ENCODE measurements at regions not wholly inside any gene's neighbourhood (a gene's known extent, or its start where the extent isn't known, plus 50 kb on each side); places are given as distances from the start of the nearest gene placed in this dataset.

DNA sequence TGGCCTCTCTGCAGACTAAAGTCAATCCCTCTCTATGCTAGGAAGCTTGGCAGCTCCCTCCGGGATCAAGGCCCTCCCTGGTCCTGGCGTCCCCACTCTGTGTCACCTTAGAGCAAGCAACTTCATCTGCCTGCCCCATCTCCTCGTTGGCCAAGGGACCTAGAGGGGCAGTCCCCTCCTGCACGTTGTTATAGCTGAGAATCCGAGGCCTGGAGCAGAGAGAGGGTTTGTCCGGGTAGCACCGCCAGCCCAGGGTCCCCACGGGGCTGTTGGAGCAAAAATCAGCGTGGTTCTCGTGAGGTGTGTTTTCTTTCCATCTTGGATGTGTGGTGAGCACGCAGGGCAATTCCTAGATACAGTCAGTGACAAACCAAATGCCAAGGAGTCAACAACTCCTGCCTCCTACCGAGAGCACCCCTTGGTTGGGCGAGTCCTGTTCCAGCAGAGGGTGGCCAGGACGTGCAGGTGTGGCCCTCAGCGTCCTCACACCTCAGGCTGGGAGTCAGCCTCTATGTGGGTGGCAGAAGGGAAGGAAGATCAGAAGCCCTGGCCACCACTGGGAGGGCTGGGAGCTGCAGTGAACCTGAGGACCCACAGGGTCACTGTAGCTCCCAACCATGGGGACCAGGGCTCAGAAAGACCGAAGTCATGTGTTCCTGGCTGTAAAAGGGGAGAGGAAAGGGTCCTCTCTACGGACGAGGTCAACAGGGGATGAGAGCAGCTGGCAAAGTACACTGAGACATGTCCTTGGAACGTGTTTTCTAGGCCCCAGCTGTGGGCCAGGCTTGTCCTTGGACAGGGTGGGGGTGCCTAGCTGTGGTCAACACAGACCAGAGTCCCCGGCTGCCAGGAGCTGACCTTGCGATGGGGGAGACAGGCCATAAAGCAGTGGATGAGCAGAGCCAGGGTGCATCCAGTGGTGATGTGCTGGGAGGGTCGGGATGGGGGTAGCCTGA is 85.6 kb upstream of the CIBAR2 start (continued):
- TF ChIP-seq, protein P1, sequence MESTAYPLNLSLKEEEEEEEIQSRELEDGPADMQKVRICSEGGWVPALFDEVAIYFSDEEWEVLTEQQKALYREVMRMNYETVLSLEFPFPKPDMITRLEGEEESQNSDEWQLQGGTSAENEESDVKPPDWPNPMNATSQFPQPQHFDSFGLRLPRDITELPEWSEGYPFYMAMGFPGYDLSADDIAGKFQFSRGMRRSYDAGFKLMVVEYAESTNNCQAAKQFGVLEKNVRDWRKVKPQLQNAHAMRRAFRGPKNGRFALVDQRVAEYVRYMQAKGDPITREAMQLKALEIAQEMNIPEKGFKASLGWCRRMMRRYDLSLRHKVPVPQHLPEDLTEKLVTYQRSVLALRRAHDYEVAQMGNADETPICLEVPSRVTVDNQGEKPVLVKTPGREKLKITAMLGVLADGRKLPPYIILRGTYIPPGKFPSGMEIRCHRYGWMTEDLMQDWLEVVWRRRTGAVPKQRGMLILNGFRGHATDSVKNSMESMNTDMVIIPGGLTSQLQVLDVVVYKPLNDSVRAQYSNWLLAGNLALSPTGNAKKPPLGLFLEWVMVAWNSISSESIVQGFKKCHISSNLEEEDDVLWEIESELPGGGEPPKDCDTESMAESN (CRISPR knock-in tag; conservative IDR thresholded peaks at IDR 0.05), result peak; percentile 70
- peak; percentile 91 for TF ChIP-seq ZNF709 (CRISPR knock-in tag; IDR thresholded peaks at IDR 0.05)
- TF ChIP-seq ZNF136 (CRISPR knock-in tag; IDR thresholded peaks at IDR 0.05; ENCODE audit: low read depth), result 0 out of 2 replicates have a peak, but pooled peaks have one; percentile 19
- TF ChIP-seq, protein P2, sequence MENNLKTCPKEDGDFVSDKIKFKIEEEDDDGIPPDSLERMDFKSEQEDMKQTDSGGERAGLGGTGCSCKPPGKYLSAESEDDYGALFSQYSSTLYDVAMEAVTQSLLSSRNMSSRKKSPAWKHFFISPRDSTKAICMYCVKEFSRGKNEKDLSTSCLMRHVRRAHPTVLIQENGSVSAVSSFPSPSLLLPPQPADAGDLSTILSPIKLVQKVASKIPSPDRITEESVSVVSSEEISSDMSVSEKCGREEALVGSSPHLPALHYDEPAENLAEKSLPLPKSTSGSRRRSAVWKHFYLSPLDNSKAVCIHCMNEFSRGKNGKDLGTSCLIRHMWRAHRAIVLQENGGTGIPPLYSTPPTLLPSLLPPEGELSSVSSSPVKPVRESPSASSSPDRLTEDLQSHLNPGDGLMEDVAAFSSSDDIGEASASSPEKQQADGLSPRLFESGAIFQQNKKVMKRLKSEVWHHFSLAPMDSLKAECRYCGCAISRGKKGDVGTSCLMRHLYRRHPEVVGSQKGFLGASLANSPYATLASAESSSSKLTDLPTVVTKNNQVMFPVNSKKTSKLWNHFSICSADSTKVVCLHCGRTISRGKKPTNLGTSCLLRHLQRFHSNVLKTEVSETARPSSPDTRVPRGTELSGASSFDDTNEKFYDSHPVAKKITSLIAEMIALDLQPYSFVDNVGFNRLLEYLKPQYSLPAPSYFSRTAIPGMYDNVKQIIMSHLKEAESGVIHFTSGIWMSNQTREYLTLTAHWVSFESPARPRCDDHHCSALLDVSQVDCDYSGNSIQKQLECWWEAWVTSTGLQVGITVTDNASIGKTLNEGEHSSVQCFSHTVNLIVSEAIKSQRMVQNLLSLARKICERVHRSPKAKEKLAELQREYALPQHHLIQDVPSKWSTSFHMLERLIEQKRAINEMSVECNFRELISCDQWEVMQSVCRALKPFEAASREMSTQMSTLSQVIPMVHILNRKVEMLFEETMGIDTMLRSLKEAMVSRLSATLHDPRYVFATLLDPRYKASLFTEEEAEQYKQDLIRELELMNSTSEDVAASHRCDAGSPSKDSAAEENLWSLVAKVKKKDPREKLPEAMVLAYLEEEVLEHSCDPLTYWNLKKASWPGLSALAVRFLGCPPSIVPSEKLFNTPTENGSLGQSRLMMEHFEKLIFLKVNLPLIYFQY (CRISPR knock-in tag; IDR thresholded peaks at IDR 0.05; ENCODE audit: borderline replicate concordance), result peak; percentile 87; the same call in 1 of the 2 replicates
- TF ChIP-seq, protein P3, sequence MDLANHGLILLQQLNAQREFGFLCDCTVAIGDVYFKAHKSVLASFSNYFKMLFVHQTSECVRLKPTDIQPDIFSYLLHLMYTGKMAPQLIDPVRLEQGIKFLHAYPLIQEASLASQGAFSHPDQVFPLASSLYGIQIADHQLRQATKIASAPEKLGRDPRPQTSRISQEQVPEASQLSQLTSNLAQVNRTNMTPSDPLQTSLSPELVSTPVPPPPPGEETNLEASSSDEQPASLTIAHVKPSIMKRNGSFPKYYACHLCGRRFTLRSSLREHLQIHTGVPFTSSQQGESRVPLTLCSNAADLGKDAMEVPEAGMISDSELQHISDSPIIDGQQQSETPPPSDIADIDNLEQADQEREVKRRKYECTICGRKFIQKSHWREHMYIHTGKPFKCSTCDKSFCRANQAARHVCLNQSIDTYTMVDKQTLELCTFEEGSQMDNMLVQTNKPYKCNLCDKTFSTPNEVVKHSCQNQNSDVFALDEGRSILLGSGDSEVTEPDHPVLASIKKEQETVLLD (CRISPR knock-in tag; IDR thresholded peaks at IDR 0.05; ENCODE audit: low read depth), result no peak
- TF ChIP-seq ZKSCAN8 (CRISPR knock-in tag; IDR thresholded peaks at IDR 0.05; ENCODE audit: borderline replicate concordance), result peak; percentile 89
- TF ChIP-seq SALL1 (CRISPR knock-in tag; IDR thresholded peaks at IDR 0.05), result peak; percentile 99
- no peak for TF ChIP-seq ATF1 (CRISPR knock-in tag; IDR thresholded peaks at IDR 0.05)
- TF ChIP-seq, protein P4, sequence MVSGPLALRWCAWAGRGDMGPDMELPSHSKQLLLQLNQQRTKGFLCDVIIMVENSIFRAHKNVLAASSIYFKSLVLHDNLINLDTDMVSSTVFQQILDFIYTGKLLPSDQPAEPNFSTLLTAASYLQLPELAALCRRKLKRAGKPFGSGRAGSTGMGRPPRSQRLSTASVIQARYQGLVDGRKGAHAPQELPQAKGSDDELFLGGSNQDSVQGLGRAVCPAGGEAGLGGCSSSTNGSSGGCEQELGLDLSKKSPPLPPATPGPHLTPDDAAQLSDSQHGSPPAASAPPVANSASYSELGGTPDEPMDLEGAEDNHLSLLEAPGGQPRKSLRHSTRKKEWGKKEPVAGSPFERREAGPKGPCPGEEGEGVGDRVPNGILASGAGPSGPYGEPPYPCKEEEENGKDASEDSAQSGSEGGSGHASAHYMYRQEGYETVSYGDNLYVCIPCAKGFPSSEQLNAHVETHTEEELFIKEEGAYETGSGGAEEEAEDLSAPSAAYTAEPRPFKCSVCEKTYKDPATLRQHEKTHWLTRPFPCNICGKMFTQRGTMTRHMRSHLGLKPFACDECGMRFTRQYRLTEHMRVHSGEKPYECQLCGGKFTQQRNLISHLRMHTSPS (CRISPR knock-in tag; IDR thresholded peaks at IDR 0.05; ENCODE audit: low read depth), result peak; percentile 97
- TF ChIP-seq ARNT2 (CRISPR knock-in tag; IDR thresholded peaks at IDR 0.05; ENCODE audit: low read depth), result 0 out of 2 replicates have a peak, but pooled peaks have one; percentile 56
- TF ChIP-seq ZNF652 (CRISPR knock-in tag; IDR thresholded peaks at IDR 0.05; ENCODE audit: borderline replicate concordance, low read depth), result peak; percentile 90
- peak; percentile 86 for TF ChIP-seq SOX5 (CRISPR knock-in tag; IDR thresholded peaks at IDR 0.05; ENCODE audit: borderline replicate concordance)
- TF ChIP-seq SOX6 (IDR thresholded peaks at IDR 0.05), result no peak
- TF ChIP-seq SOX6 (CRISPR knock-in tag; IDR thresholded peaks at IDR 0.05), result peak; percentile 86
- 0 out of 2 replicates have a peak, but pooled peaks have one; percentile 8 for TF ChIP-seq STAG1 (CRISPR knock-in tag; IDR thresholded peaks at IDR 0.05)
- peak; percentile 62; the same call in 1 of the 2 replicates for TF ChIP-seq ZNF674 (CRISPR knock-in tag; IDR thresholded peaks at IDR 0.05; ENCODE audit: low read depth)
- TF ChIP-seq ZFY (CRISPR knock-in tag; IDR thresholded peaks at IDR 0.05), result peak; percentile 83
- no peak for TF ChIP-seq LCORL (IDR thresholded peaks at IDR 0.05)
- peak; percentile 99 for TF ChIP-seq LCORL (CRISPR knock-in tag; IDR thresholded peaks at IDR 0.05)
- TF ChIP-seq SRY (CRISPR knock-in tag; IDR thresholded peaks at IDR 0.05), result no peak
- TF ChIP-seq NFYB (CRISPR knock-in tag; IDR thresholded peaks at IDR 0.05), result 0 out of 2 replicates have a peak, but pooled peaks have one; percentile 16
